Hepatocyte (in vitro differentiated cells): ENCODE measurements at regions not wholly inside any gene's neighbourhood (a gene's known extent, or its start where the extent isn't known, plus 50 kb on each side); places are given as distances from the start of the nearest gene placed in this dataset.

Source experiments
- DNase-seq: peaks from one replicate; pipeline ENCODE4 v3.0.0-alpha.2; 2016; ENCODE audit warnings: low spot score
- H2AFZ ChIP-seq: fragments of 200-600 bp; sonication (generic); 2 replicates; pipeline ENCODE4 v1.6.0; 2016; ENCODE audit warnings: antibody characterized with exemption, mild to moderate bottlenecking
- H3K27ac ChIP-seq: fragments of 200-600 bp; sonication (generic); 2 replicates; pipeline ENCODE4 v1.5.1; 2016; ENCODE audit warnings: mild to moderate bottlenecking
- H3K27me3 ChIP-seq: fragments of 200-600 bp; sonication (generic); 2 replicates; pipeline ENCODE4 v1.6.1; 2016
- H3K36me3 ChIP-seq: fragments of 200-600 bp; sonication (generic); replicated peaks from 2 replicates; pipeline ENCODE4 v1.5.1; 2016; ENCODE audit warnings: low read depth; ENCODE audit not compliant: insufficient read depth
- H3K4me1 ChIP-seq: fragments of 200-600 bp; sonication (generic); 2 replicates; pipeline ENCODE4 v1.5.1; 2016; ENCODE audit warnings: mild to moderate bottlenecking, moderate library complexity; ENCODE audit not compliant: insufficient read depth
- H3K4me2 ChIP-seq: fragments of 200-600 bp; sonication (generic); 2 replicates; pipeline ENCODE4 v1.6.0; 2016
- H3K4me3 ChIP-seq: fragments of 200-600 bp; sonication (generic); 2 replicates; pipeline ENCODE4 v1.5.1; 2016; ENCODE audit warnings: mild to moderate bottlenecking
- H3K79me2 ChIP-seq: fragments of 200-600 bp; sonication (generic); 2 replicates; pipeline ENCODE4 v1.6.0; 2017; ENCODE audit warnings: mild to moderate bottlenecking
- H3K9me2 ChIP-seq: fragments of 200-600 bp; sonication (generic); replicated peaks from 2 replicates; pipeline ENCODE4 v1.6.0; 2017; ENCODE audit warnings: mild to moderate bottlenecking; ENCODE audit not compliant: insufficient read depth
- H3K9me3 ChIP-seq: fragments of 200-600 bp; sonication (generic); 2 replicates; pipeline ENCODE4 v1.5.1; 2016; ENCODE audit warnings: low read depth, mild to moderate bottlenecking
- H4K20me1 ChIP-seq: fragments of 200-600 bp; sonication (generic); 2 replicates; pipeline ENCODE4 v1.6.0; 2016; ENCODE audit warnings: mild to moderate bottlenecking; ENCODE audit not compliant: insufficient read depth, poor library complexity, severe bottlenecking
- CTCF ChIP-seq: fragments of 200-600 bp; sonication (generic); IDR thresholded peaks from 2 replicates; pipeline ENCODE4 v1.5.1; 2016; ENCODE audit warnings: antibody characterized with exemption, mild to moderate bottlenecking; ENCODE audit not compliant: poor library complexity
- EZH2 ChIP-seq: fragments of 200-600 bp; sonication (generic); IDR thresholded peaks from 2 replicates; pipeline ENCODE4 v1.6.1; 2016; ENCODE audit warnings: antibody characterized with exemption, mild to moderate bottlenecking, borderline replicate concordance
- EZH2phosphoT487 ChIP-seq: fragments of 200-600 bp; sonication (generic); IDR thresholded peaks from one replicate; pipeline ENCODE4 v1.6.1; 2018; ENCODE audit warnings: antibody characterized with exemption, mild to moderate bottlenecking, low read depth, moderate library complexity; ENCODE audit not compliant: unreplicated experiment, severe bottlenecking
- WGBS: methylation state at CpG from one replicate; pipeline ENCODE4 v1.1.6; 2016; ENCODE audit warnings: low lambda C conversion rate; ENCODE audit errors: missing lambda C conversion rate; 5-methylcytosine and 5-hydroxymethylcytosine counted together

GRCh38 chr17:22131740-22132139 is 439.4 kb downstream of the KCNJ18 start:
- Histone ChIP-seq H3K79me2 (no peaks in the 10 kb centered on the region), H3K9me3 (peaks cover 5% of the 10 kb centered on the region), H3K9me2 (no peaks in the 10 kb centered on the region), H3K36me3 (no peaks in the 10 kb centered on the region), H3K27me3 (no peaks in the 10 kb centered on the region), H2AFZ (no peak overlapping the region), H4K20me1 (no peaks in the 10 kb centered on the region), H3K4me1 (no peaks in the 10 kb centered on the region), H3K4me3 (no peak overlapping the region), H3K4me2 (no peak overlapping the region), H3K27ac (no peak overlapping the region)
- DNase-seq = no peak
- TF ChIP-seq EZH2phosphoT487 (no peak), EZH2 (no peak), CTCF (no peak)
- WGBS = 12% methylated on average over 1 of the region's 1 CpG

- Histone ChIP-seq H3K9me3 (peaks cover 4% of the 10 kb centered on the region), H3K27ac (no peak overlapping the region), H4K20me1 (no peaks in the 10 kb centered on the region), H3K36me3 (no peaks in the 10 kb centered on the region), H3K4me1 (no peaks in the 10 kb centered on the region), H3K4me3 (no peak overlapping the region), H3K9me2 (no peaks in the 10 kb centered on the region), H3K4me2 (no peak overlapping the region), H2AFZ (no peak overlapping the region), H3K79me2 (no peaks in the 10 kb centered on the region), H3K27me3 (no peaks in the 10 kb centered on the region)
- TF ChIP-seq EZH2 = no peak
- no peak for TF ChIP-seq EZH2phosphoT487
- no peak for DNase-seq
- WGBS = 28% methylated on average over 2 of the region's 2 CpGs
These were observed 446.6 kb downstream of the KCNJ18 start for GRCh38 chr17:22138861-22139469.

GRCh38 chr17:22142091-22142490 is 449.8 kb downstream of the KCNJ18 start:
- no peaks in the 10 kb centered on the region for H3K79me2 ChIP-seq
- TF ChIP-seq EZH2phosphoT487 (no peak), CTCF (no peak), EZH2 (no peak)
- H3K36me3 ChIP-seq = no peaks in the 10 kb centered on the region
- no peak overlapping the region for H3K4me2 ChIP-seq
- H3K4me1 ChIP-seq = no peaks in the 10 kb centered on the region
- peaks cover 4% of the 10 kb centered on the region for H3K9me3 ChIP-seq
- no peaks in the 10 kb centered on the region for H3K9me2 ChIP-seq
- no peaks in the 10 kb centered on the region for H3K27me3 ChIP-seq
- no peak for DNase-seq
- no peaks in the 10 kb centered on the region for H4K20me1 ChIP-seq
- no peak overlapping the region for H3K4me3 ChIP-seq
- no peak overlapping the region for H3K27ac ChIP-seq
- WGBS = 52% methylated on average over 10 of the region's 10 CpGs
- H2AFZ ChIP-seq = no peak overlapping the region

- TF ChIP-seq EZH2 (no peak), CTCF (no peak), EZH2phosphoT487 (no peak)
These were observed 453.4 kb downstream of the KCNJ18 start for GRCh38 chr17:22145605-22146178.

More at GRCh38 chr17:22145605-22146178, 453.4 kb downstream of the KCNJ18 start:
- Histone ChIP-seq H3K36me3 (no peaks in the 10 kb centered on the region), H2AFZ (no peak overlapping the region), H3K9me3 (peaks cover 4% of the 10 kb centered on the region), H4K20me1 (no peaks in the 10 kb centered on the region), H3K4me2 (no peak overlapping the region), H3K27ac (no peak overlapping the region), H3K79me2 (no peaks in the 10 kb centered on the region), H3K4me3 (no peak overlapping the region), H3K9me2 (no peaks in the 10 kb centered on the region), H3K27me3 (no peaks in the 10 kb centered on the region), H3K4me1 (no peaks in the 10 kb centered on the region)
- WGBS = 70% methylated on average over 13 of the region's 13 CpGs
- no peak for DNase-seq
